AG04450 (cell line): ENCODE measurements at regions not wholly inside any gene's neighbourhood (a gene's known extent, or its start where the extent isn't known, plus 50 kb on each side); places are given as distances from the start of the nearest gene placed in this dataset.
"Not testable (repeated sequence)": the region's sequence is repeated elsewhere in the genome, so short reads cannot be mapped to it uniquely, and the experiment has no call there.

ENCODE experiments used
- CTCF ChIA-PET: fragments of 300-600, 350-600 bp; formaldehyde crosslinking; extraction: SDS; loops from one replicate; lab custom pipeline; 2022; ENCODE audit warnings: antibody characterized with exemption, inconsistent platforms; lab: Charles Lee
- POLR2A ChIA-PET: fragments of 350-600 bp; formaldehyde crosslinking; extraction: SDS; loops from one replicate; lab custom pipeline; 2021; ENCODE audit warnings: antibody characterized with exemption, inconsistent platforms; lab: Yijun Ruan, JAX
- DNase-seq: peaks from one replicate; pipeline ENCODE4 v3.0.0-alpha.2; 2011; ENCODE audit warnings: low read depth, low spot score
- H3K27ac ChIP-seq: one replicate; pipeline ENCODE4 v1.5.1; 2012; ENCODE audit warnings: low read depth, low read length, control low read depth
- H3K27me3 ChIP-seq: one replicate; pipeline ENCODE4 v1.6.0; 2012; ENCODE audit warnings: low read length; ENCODE audit not compliant: control insufficient read depth, insufficient read depth
- H3K4me3 ChIP-seq: 2 replicates; pipeline ENCODE4 v1.5.1; 2011; ENCODE audit warnings: mild to moderate bottlenecking, low read depth, low read length, control low read depth
- H3K9me3 ChIP-seq: 2 replicates; pipeline ENCODE4 v1.5.1; 2012; ENCODE audit warnings: low read length; ENCODE audit not compliant: control insufficient read depth, insufficient read depth
- TF ChIP-seq, protein P1 (sequence below): IDR thresholded peaks from 2 replicates; pipeline ENCODE4 v1.5.1; 2011; ENCODE audit warnings: low read depth, low read length, control low read depth, inconsistent platforms

DNA sequence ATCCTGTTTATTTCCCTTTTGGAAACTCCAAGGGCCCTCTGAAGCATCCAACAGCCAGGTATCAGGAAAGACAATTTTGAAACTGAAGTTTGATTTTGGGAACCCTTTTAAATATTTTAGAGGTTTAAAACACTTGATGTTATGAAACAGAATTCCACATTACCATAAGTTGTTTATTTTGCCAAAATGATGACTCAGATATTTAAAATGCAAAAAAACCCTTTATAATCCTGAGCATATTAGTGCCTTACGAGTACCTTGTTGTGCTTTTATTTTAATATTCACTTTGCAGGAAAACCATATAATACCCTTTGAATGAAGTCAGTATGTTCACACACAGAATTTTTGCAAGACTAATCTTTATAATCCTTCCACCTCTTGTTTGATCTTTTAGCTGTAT lies 765.1 kb upstream of the CA10 start:
- CTCF ChIA-PET, result no interaction called here
- TF ChIP-seq, protein P1, sequence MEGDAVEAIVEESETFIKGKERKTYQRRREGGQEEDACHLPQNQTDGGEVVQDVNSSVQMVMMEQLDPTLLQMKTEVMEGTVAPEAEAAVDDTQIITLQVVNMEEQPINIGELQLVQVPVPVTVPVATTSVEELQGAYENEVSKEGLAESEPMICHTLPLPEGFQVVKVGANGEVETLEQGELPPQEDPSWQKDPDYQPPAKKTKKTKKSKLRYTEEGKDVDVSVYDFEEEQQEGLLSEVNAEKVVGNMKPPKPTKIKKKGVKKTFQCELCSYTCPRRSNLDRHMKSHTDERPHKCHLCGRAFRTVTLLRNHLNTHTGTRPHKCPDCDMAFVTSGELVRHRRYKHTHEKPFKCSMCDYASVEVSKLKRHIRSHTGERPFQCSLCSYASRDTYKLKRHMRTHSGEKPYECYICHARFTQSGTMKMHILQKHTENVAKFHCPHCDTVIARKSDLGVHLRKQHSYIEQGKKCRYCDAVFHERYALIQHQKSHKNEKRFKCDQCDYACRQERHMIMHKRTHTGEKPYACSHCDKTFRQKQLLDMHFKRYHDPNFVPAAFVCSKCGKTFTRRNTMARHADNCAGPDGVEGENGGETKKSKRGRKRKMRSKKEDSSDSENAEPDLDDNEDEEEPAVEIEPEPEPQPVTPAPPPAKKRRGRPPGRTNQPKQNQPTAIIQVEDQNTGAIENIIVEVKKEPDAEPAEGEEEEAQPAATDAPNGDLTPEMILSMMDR, result no peak

DNA sequence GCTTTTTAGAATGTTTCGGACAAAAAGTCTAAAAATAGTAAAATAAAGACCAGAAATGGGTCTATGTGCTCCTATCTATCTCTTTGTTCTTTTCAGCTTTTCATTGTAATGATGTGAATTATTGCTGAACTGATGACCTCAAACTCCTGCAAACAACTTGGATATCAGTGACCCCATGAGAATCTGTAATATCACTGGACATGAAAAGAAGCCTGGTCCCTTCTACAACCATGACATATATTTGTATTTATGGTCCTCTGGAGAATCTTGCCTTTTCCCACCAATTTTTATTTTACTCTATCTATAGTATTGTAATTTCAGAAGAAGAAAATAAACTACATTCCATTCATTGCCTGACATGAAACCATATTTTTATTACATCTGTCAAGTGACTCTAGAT lies 740.7 kb upstream of the CA10 start:
- ChIA-PET CTCF (no interaction called here), POLR2A (no interaction called here)
- Histone ChIP-seq H3K27me3 (no peaks in the 10 kb centered on the region), H3K9me3 (peaks cover 3% of the 10 kb centered on the region), H3K4me3 (no peak overlapping the region), H3K27ac (no peak overlapping the region)
- TF ChIP-seq, protein P1, result no peak
- DNase-seq, result no peak

More for the DNA sequence above, 765.1 kb upstream of the CA10 start:
- H3K4me3 ChIP-seq, result no peak overlapping the region
- H3K27me3 ChIP-seq, result no peaks in the 10 kb centered on the region
- no peak overlapping the region for H3K27ac ChIP-seq
- no peak for DNase-seq
- peaks cover 16% of the 10 kb centered on the region for H3K9me3 ChIP-seq
- POLR2A ChIA-PET, result no interaction called here

DNA sequence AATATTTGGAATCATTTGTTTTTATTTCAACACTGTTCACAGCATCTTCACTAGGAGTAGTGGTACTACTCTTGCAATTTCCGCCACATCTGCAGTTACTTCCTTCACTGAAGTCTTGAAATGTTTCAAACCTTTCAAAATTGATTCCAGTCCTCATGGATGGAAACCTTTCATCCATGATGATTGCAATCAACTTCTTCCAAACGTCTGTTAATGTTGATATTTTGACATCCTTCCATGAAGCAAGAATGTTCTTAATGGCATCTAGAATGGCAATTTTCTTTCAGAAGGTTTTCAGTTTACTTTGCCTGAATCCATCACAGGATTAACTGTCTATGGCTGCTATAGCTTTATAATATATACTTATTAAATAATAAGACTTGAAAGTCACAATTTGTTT lies 736.8 kb upstream of the CA10 start:
- Histone ChIP-seq H3K9me3 (peaks cover 3% of the 10 kb centered on the region), H3K27ac (no peak overlapping the region), H3K4me3 (no peak overlapping the region), H3K27me3 (no peaks in the 10 kb centered on the region)
- POLR2A ChIA-PET, result no interaction called here
- CTCF ChIA-PET, result no interaction called here
- DNase-seq, result no peak
- TF ChIP-seq, protein P1, result no peak

GRCh38 chr17:52892334-52892733 lies 733.8 kb upstream of the CA10 start:
- Histone ChIP-seq H3K4me3 (no peak overlapping the region), H3K27me3 (no peaks in the 10 kb centered on the region), H3K27ac (no peak overlapping the region), H3K9me3 (peaks cover 5% of the 10 kb centered on the region)
- POLR2A ChIA-PET, result no interaction called here
- DNase-seq, result no peak
- CTCF ChIA-PET, result no interaction called here
- TF ChIP-seq, protein P1, result no peak

- Histone ChIP-seq H3K27ac (no peak overlapping the region), H3K9me3 (peaks cover 15% of the 10 kb centered on the region), H3K27me3 (no peaks in the 10 kb centered on the region), H3K4me3 (no peak overlapping the region)
- DNase-seq, result no peak
- TF ChIP-seq, protein P1, result no peak
- ChIA-PET CTCF (no interaction called here), POLR2A (no interaction called here)
Measured at GRCh38 chr17:52885882-52886281, 727.4 kb upstream of the CA10 start.

- POLR2A ChIA-PET, H3K27ac ChIP-seq, H3K27me3 ChIP-seq, CTCF ChIA-PET, H3K4me3 ChIP-seq, DNase-seq: not testable (repeated sequence)
- peaks cover 15% of the 10 kb centered on the region for H3K9me3 ChIP-seq
Measured at GRCh38 chr17:52883907-52884491, 725.5 kb upstream of the CA10 start.

GRCh38 chr17:52846767-52847166 lies 688.3 kb upstream of the CA10 start:
- H3K27me3 ChIP-seq, H3K4me3 ChIP-seq, H3K27ac ChIP-seq, CTCF ChIA-PET, DNase-seq, POLR2A ChIA-PET: not testable (repeated sequence)
- H3K9me3 ChIP-seq, result peaks cover 11% of the 10 kb centered on the region
